ENCODE measurements at regions not wholly inside any gene's neighbourhood (a gene's known extent, or its start where the extent isn't known, plus 50 kb on each side); places are given as distances from the start of the nearest gene placed in this dataset.

DNA sequence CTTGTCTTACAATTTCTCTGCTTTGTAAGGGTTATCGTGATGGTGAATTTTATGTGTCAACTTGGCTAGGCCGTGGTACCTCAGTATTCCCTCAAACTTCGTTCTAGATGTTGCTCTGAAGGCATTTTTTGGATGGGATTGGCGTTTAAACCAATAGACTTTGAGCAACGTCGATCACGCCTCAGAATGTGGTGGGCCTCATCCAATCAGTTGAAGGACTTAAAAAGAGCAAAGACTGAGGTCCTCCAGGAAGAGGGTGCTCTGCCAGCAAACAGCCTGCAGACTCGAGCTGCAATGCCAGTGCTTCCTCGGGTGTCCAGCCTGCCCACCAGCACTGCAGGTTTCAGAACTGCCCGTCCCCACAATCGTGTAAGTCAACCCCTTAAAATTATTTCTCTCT, 145.8 kb upstream of the SALL3 start:
- DNase-seq (ENCODE audit: low read depth in 2 of 2), result no peak

DNA sequence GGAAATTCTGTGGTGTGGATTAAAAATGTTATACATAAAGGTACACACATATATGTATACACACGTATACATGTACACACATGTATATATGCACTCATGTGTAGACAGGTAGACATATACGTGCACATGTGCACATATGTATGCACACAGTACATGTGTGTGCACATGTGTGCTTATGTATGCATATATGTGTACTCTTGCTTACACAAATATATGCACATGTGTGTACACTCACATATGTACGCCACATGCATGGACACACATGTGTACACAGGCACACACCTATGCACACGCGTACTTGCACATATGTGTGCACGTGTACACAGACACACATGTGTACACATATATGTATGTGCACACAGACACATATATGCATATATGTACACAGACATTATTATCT, 142.8 kb upstream of the SALL3 start:
- no peak for DNase-seq (ENCODE audit: low read depth in 2 of 2)

DNA sequence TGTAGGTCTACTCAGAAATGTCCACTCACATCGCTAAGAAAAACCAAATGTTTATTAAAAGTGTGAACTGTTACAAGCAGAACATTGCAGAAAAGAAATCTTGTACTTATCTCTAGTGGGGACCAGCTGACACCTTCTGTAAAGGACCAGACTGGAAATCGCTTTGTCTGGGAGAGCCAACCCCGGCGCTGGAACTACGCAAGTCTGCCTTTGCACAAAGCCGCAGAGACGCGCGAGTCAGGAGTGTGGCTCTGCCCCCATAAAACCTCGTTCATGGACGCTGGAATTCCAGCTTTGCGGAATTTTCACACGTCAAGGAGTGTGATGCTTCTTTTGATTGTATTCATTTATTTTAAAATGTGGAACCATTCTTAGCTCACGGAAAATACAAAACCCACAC, 141.9 kb upstream of the SALL3 start:
- no peak for DNase-seq (ENCODE audit: low read depth in 2 of 2)

DNA sequence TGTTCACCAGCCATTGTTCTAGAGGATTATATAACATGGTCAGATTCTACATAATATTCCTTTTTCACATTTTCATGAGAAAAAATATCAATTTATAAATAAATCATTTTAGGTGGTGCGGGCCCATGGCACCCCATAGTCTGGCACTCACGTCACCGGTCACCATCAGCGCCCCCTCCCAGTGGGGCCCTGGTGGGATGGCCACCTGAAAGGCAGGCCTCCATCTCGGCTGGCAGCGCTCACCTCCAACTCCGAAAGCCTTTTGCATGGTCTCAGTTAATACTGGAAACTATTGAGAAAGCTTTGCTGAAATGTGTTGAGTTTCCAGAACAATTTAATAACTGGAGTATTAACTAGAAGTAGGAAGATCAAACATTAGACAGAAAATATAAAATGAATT, 141.4 kb upstream of the SALL3 start:
- DNase-seq (ENCODE audit: low read depth in 2 of 2), result no peak

DNA sequence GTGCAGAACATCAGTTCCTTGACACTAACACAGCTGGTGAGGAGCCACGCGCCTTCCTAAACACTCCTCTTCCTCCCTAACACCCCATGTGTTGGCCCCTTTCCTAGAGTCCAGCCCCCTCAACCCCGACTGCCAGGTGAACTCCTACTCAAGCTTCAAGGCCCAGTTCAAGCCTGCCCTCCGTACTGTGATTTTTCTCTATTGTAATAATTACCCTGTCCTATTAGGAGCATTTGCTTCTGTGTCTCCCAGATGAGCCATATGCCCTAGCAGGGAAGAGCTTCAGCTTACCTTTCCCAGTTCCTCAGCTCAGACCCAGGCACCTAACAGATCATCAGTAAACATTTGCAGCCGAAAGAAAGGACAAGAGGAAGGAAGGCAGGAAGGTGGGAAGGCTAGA, 130.6 kb upstream of the SALL3 start:
- no peak for DNase-seq (ENCODE audit: low read depth in 2 of 2)

DNA sequence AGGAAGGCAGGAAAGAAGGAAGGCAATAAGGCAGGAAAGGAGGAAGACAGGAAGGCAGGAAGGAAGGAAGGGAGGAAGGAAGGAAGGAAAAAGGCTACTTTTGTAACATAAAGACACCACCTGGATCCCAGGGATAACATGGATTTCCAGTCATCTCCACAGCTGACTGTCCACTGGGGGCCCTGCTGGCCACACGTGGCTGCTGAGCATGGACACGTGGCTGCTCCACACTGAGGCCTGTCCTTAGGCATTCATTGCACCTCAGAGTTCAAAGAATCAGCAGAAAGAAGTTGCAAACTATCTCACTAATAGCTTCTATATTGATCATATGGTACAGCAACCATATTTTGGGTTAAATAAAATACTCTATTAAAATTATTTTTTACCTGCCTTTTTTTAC, 130.2 kb upstream of the SALL3 start:
- no peak for DNase-seq (ENCODE audit: low read depth in 2 of 2)

DNA sequence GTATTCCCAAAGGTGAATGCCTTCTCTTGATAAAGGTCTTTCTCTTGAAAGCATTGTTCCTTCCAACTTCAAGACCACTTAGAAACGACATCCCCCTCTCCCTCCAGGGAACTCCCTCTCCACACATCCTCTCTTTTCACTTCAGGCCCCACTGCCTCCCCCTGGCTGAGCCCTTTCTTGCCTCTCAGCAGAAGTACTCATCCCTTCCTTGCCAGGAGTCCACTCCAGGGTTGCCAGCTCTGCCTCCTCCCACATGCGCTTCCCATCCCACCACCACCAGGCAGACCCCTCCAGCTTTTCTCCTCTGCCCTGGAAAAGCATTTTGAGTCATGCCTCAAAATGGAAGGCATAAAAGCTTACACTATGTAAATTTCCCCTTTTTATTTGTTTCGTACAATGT, 126.3 kb upstream of the SALL3 start:
- no peak for DNase-seq (ENCODE audit: low read depth in 2 of 2)

DNA sequence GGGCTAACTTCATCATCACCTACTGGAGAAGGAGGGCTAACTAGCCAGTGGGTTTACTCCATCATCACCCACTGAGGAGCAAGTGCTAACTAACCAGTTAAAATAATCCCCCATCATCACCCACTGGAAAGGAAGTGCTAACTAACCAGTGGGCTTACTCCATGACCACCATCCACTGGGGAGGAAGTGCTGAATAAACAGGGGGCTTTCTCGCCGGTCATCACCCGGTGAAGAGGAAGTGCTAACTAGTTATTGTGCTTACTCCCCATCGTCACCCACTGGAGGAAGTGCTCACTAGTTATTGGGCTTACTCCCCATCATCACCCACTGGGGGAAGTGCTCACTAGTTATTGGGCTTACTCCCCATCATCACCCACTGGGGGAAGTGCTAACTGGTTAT, 124.4 kb upstream of the SALL3 start:
- no peak for DNase-seq (ENCODE audit: low read depth in 2 of 2)

DNA sequence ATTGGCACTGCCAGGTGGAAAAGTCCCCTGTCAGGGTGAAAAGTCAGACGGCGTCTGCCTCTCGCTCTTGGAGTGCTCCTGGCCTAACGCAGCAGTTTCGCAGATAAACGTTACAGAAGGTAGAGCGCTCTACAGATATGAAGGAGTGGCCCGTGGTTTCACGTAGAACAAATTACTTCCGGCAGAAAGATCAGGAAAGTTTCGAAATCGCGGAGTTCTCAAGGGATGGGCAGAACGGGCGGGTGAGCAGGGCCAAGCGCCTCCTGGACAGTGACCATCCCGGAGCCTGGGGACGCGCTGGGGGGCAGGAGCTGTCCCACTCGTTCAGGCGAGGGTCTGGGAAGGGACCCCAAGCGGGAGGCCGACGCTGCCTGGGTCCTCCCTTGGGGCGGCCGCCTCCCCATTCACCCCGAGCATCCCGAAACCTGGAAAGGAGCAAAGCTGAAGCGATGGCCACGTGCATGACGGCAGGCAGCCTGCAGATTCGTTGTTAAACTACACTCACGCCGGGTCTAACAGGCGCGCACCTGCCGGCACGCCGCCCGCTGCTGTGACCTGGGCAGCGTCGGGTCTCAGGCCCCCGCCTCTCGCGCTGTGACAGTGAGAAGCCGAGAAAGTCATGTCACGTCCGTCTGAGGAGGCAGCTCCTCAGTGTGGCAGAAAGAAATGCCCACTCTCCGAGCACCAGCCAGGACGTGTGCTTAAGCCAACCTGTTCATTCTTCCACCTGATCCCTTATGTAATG, 122.9 kb upstream of the SALL3 start:
- no peak for DNase-seq (ENCODE audit: low read depth in 2 of 2)

DNA sequence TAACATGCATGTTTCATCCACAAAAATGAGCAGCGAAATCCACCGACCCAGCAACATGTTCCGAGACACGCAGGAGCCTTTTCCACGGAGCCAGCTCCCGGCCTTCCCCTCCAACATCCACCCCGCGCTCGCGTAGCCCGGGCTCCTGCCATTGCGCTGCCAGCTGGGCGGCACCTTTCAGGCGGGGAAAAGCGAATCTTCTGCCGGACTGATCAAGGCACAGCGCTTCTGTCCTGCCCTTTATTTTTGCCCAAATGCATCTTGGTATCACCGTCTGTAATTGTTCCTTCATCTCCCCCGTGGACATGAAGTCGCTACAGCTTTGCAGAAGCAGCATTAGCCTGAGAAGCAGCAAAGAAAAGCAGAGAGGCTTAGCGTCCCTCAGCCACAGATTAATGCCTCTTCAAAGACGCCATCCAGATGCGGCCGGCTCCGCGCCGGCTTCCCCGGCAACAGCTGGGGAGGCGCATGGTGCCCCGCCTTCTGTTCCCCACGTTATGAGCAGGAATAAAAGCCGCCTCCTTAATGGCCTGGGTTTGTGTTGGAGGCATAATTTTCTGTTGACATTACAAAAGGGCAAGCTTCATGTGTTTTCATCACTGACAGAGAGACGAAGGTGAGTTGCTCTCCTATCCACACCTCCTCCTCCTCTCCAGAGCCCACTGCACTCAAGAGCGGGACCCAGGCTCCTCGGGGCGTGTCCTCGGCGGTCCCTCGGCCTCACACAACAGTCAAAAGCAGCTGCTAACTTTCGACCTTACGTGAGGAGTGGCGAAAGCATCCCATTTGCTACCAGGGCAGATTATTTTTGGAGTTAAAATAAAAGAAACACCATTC, 122.1 kb upstream of the SALL3 start:
- DNase-seq (ENCODE audit: low read depth in 2 of 2), result no peak

DNA sequence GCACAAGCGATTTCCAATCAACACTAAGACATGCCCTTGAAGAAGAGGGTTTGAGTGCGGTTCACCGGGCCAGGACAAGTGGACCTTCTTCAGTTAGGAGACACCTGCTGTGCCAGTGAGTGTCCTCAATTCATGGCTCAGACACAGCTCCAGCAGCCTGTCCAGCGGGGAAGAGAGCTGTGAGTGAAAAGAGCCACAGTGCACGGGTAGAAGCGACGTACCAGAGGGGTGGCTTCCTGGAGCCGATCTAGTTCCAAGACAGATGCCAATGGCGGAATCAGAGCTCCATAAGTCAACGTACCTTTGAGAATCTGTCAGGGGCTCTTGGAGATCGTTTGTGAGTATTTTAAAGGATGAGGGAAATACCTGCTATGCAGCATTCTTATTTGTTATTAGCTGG, 119.9 kb upstream of the SALL3 start:
- DNase-seq (ENCODE audit: low read depth in 2 of 2), result no peak

DNA sequence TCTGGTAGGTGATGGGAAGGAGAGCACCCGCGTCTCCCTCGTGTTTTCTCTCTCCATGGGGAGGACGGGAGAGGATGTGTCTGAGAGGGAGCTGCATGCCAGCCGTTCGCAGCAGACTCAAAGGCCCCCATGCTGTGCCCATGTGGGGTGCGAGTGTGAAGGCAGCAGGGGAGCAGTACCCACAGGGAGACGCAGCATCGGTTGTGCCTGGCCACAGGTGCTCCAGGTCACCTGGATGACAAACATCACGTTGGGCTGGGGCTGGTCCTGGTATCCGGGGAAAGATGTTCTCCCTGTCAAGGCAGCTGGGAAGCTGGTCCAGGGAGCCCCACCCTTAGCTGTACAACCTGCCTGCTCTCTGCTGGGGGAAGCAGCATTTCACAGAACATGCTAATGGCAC, 119.5 kb upstream of the SALL3 start:
- no peak for DNase-seq (ENCODE audit: low read depth in 2 of 2)

DNA sequence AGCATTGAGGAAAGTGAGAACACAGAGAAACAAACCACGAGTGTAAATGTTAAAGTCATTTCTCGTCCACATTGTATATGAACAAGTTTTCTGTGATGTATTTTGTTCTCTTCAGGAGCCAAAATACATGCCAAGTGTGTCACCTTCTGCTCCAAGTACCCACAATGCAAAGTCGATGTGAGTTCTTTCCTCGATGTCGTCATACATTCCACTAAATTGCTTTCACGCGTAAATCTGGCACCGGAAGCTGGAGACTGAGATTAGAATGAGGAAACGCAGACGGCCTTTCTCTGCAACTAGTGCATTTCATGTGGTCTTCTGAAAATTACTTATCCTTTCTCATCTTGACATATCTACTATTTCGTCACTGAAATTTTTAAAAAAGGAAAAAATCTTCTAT, 118.5 kb upstream of the SALL3 start:
- no peak for DNase-seq (ENCODE audit: low read depth in 2 of 2)

DNA sequence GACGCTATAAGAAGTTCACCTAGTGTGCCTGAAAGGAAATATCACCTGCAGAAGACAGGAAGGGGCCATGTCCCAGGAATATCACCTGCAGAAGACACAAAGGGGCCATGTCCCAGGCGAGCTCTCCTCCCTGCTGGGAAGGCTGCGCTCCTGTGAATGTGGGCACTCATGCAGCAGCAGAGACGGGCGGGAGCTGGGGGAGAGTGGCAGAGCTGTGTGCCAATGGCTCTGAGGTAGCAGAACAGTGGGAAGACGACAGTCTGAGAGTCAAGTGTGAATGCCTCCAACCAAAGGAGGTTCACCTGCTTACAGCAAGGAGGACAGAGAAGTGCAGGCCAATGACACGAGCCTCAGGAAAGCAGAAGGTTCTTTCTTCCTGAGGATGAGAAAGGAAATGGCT, 117.9 kb upstream of the SALL3 start:
- no peak for DNase-seq (ENCODE audit: low read depth in 2 of 2)

DNA sequence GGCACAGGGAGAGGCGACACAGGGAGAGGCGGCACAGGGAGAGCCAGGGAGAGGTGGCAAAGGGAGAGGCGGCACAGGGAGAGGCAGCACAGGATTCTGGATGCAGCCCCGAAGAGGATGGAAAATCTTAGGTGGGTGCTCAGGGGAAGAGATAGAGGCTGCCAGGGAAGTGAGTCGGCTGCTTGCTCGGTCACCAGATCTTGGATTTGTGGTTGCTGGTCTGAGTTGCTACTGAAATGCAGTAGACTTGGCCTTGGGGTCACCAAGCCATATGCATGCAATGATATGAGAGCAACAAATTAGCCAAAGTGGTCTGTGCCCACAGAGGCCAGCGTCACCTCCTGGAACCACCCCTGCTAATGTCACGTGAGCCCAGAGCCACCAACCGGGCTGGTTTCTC, 117.2 kb upstream of the SALL3 start:
- no peak for DNase-seq (ENCODE audit: low read depth in 2 of 2)

DNA sequence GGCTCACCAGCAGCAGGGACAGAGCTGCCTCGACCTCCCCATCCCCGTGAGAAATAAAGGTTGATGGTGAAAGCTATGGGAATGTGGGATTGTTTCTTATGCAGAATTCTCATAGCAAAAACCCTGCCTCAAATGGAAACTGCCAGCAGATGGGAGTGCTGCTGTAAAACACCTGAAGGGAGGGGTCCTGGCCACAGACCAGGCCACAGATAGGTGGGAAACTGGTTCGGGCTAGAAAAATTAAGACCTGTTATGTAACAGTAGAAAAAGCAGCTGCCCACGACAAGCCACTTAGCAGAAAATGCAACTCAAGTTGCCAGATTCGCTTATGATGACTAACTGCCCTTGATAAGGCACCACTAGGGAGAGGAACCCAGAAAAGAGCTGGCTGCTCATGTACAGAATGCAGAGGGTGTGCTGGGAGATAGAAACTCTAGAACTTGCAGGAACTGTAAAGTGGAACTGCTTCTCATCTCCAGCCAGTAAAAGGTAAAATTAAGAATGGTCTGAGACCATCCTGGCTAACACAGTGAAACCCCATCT, 114.5 kb upstream of the SALL3 start:
- DNase-seq (ENCODE audit: low read depth in 2 of 2), result no peak

DNA sequence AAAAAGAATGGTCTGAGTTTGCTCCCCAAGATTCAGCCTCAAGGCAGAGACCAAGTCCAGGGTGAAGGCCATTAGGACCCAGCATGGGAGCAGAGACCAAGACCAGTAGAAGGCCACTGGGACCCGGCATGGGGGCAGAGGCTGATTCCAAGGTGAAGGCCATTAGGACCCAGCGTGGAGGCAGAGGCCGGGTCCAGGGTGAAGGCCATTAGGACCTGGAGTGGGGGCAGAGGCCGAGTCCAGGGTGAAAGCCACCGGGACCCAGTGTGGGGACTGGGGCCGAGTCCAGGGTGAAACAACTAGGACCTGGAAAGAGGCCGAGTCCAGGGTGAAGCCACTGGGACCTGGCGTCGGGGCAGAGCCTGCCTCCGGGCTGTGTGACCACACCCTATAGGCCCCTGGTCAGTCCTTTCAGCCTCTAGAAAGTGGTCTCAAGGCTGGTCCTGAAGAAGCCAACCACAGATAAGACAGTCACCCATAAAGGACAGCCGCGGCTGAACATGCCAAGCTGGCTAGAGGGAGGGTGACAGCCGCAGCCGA, 113.8 kb upstream of the SALL3 start:
- no peak for DNase-seq (ENCODE audit: low read depth in 2 of 2)

DNA sequence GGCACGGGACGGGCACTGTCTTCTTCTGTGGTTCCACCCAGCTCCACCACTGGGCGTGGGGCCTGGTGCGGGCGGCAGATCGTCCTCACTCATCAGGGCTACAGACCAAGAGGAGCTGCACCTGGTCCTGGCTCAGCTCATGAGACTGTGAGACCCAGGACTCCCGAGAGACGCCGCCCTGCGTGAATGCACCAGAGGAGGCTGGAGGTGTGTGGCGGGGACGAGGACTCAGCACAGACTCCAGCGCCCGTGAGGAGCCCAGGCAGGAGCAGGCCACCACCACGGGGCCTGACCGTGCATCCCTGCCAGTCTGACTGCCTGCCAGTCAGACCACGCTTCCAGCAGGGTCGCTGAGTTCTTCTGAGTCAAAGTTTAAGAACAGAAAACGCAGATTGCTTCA, 112.5 kb upstream of the SALL3 start:
- DNase-seq (ENCODE audit: low read depth in 2 of 2), result no peak

DNA sequence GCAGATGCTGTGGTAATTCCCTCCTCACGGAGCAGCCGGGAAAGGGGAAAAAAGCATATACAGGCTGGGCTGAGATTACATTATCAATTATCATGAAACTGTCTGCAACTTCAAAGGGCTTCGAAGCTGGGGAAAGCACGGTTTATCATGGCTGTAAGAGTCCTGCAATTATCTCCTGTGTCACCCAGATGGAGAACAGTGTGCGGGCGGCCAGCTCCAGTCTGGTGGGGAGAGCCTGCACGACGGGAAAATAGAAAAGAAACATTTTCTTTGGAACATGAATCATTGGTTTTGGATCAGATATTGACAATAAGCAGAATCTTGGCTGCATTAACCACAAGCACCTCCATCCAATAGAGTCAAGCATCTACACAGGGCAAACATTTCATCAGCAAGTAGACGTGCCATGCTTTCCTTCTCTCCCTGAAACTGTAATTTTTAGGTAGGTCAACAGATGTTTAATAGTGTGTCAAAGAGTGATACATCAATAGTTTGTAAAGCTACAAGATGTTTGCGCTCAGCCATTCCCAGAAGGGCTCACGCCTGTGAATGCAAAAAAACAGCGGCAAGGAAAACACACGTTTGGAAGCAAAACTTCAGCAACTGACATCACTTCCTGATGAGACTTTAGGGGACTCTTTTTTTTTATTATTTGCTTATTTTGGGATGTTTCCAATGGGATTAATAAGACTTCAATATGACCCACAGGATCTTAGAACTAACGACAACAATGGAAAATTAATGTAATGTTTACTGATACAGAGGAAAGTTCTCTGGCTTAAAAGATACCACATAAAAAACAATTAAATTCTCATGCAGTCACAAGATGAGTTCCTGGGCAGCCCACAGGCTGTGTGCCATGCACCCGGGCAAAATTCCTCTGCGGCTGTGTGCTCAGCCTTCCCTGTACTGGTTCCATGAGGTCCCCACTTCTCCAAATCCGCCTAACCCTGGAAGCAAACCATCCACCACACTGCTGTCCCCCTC, 111.0 kb upstream of the SALL3 start:
- DNase-seq (ENCODE audit: low read depth in 2 of 2), result no peak

DNA sequence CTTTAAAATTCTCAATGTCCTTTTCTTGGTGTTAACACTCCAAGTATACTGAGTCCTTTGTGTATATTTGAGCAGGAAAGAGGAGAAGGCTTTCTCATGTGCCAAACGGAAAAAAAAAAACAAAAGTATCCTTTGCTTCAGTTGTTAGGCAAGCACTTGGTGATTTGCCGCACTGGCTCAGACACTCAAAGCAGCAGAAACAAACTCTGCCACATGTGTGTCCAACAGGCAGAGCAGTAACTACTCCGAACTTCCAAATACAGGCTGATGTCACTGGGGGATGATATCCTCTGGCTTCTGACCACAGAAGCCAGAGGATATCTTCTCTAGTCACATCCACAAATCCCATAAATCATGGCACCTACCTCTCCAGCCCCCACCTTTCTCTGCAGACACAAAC, 108.0 kb upstream of the SALL3 start:
- no peak for DNase-seq (ENCODE audit: low read depth in 2 of 2)

DNA sequence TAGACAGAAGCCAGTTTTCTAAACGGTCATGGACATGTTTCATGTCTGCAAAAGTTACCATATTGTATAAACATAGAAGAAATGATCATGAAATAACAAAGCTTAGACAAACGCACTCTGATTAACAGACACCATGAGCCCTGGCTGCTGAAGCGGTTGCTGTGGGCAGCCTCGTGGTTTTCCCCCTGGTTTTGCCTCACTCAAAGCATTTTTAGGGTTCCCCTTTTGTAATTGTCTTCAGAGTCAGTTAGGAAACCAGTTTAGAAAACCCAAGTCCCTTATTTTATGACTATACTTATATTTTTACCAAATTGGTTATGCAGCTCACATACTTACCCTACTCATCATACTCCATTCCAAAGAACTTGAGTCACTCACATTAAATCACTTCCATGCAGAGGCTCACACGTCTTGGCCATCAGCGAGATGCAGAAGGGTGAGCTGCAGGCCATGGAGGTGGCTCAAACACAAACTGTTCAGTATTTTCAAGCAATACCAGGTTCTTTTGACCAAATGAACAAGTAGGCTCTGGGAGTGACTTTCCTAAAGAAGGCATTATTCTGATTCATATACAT, 105.6 kb upstream of the SALL3 start:
- DNase-seq (ENCODE audit: low read depth in 2 of 2), result no peak

Measured in stimulated activated CD8-positive, alpha-beta memory T cell treated with anti-CD3 and anti-CD28 coated beads, Interleukin-2, amount 100 ng/mL, for 48 hours (primary cell).